ENCODE measurements at regions not wholly inside any gene's neighbourhood (a gene's known extent, or its start where the extent isn't known, plus 50 kb on each side); places are given as distances from the start of the nearest gene placed in this dataset.
"Not testable (repeated sequence)": the region's sequence is repeated elsewhere in the genome, so short reads cannot be mapped to it uniquely, and the experiment has no call there.

GRCh38 chrX:52585892-52586291 is 68.8 kb downstream of the SSX7 start:
- DNase-seq, result no peak

DNA sequence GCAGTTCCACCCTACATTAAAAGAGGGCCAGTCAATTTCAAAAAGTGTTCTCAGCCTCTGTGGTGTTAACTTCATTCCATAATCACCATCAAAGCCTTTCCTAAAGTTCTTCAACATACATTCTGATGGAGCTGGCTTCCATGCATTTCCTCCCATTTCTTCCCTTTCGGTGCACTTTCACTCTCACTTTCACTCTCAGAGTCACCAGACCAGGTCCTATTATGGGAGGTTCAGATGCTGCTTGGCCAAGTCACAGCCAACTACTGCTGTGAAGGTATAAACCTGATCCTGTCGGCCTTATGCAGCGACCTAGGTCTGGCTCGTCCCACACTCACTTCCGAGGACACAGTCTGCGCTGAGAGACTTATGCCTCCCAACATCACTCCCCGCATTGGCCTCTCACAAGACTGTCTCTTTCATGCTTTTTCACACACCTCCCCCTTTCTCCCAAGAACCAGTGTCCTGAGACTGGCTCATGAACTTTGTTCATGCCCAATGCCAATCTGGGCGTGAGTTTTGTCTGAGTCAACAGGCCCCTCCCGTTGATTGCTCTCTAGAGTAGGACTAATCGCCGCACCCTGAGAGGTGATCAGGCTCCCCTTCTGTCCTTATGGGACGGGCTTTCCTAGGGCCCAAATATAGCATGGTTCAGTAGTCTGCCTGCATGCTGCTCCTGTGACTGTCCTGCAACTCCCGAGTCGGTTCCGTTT is 60.8 kb upstream of the XAGE1B start:
- no peak for DNase-seq

DNA sequence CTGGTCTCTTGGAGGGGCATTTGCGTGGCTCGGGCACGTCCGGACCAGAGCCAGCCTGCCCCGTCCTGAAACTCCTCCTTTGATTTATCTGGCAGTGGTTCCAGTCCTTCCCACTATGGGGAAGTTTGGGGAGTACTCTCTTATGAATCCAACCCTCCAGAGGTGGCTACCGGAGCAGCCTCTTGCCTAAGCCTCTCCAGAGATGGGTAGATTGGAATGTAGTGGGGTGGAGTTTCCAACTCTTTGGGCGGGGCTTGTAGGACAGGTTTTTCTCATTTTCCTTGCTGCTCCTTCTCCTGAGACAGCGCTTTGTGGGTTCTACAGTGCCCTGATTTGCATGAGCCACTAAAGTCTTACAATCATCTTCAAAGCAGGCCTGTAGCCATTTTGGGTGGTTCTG is 60.1 kb upstream of the XAGE1B start:
- DNase-seq, result no peak

DNA sequence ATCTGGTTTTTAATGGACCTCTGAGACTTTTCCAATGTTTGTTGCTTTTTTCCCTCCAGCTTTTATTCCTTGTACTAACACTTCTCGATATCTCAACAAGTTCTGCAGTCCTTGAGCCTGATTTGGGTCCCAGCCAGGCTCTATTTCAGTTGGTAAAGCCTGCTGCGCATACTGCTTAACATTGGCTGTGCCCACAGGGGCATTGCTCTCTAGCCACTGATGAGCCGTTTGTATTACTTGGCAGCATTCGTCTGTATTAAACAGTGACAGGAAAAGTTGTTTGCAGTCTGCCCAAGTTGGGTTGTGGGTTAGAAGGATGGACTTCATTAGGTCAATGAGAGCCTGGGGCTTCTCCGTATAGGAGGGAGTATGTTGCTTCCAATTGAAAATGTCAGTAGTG is 59.6 kb upstream of the XAGE1B start:
- no peak for DNase-seq

DNA sequence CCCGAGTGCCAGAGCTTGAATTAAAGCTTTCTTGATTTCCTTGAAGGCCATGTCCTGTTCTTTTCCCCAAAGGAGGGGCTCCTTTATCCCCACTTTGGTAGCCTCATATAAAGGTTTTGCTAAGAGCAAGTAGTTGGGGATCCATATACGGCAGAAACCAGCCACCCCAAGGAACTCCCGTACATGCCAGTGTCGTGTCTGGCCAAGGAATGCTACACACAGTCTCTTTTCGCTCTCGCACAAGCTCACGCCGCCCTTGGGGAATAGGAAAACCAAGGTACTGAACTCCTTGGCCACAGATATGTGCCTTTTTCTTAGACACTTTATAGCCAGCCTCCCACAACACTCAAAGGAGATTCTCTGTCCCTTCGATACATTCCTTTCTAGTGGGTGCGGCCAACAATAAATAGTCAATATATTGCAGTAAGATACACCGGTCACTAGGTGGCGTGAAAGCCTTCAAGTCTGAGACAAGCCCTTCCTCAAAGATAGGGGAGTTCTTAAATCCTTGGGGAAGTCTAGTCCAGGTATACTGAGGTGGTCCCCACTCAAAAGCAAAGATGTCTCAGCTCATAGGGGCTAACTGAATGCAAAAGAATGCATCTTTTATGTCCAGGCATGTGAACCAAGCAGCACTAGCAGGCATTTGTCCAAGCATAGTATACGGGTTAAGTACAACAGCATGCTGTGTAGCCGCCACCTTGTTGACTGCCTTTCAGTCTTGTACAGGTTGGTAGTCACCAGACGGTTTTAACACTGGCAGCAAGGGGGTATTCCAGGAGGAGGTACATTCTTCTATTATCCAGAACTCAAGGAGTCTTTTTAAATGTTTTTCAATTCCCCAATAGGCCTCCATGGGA is 57.8 kb upstream of the XAGE1B start:
- DNase-seq, result peak in 1 of 2 experiments; percentile 3

DNA sequence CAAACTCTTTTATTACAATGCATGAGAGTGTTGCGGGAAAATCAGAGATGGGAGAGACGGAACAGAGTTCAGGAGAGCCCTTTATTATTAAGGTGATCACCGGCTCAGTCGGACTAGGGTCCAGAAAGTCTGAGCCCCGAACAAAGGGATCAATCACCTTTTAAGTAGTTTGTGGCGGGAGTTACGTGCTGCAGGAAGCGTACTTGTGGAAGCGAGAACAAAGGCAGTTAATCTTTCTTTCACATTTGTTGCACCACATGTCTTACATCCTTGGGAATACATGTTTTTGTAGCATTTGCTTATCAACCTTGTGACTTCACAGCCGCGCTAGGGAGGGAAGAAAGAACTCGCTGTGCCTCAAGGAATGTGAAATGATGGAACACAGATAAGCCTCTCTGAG is 51.3 kb upstream of the XAGE1B start:
- DNase-seq, result not testable (repeated sequence)

Measured in stimulated activated CD4-positive, alpha-beta T cell treated with anti-CD3 and anti-CD28 coated beads, Interleukin-4, amount 100 ng/mL, for 4 hours (primary cell).